MCF 10A (cell line): ENCODE measurements at regions not wholly inside any gene's neighbourhood (a gene's known extent, or its start where the extent isn't known, plus 50 kb on each side); places are given as distances from the start of the nearest gene placed in this dataset.

ENCODE experiments used
- BruUV-seq: library from RNA; stranded (reverse); fragments of 400-500 nt; replicated peaks from 2 replicates; lab custom pipeline; 2021; lab: Mats Ljungman, UMichigan
- CTCF ChIA-PET: fragments of 300-600 bp; sonication (Branson Sonifier 250); formaldehyde crosslinking; extraction: SDS; loops from one replicate; lab custom pipeline; 2021; ENCODE audit warnings: antibody characterized with exemption, inconsistent platforms; lab: Yijun Ruan, JAX
- POLR2A ChIA-PET: fragments of 300-600, 350-650 bp; sonication (Branson Sonifier 250); formaldehyde crosslinking; extraction: SDS; loops from one replicate; lab custom pipeline; 2020; ENCODE audit warnings: antibody characterized with exemption, inconsistent platforms; lab: Yijun Ruan, JAX
- DNase-seq: peaks from one replicate; pipeline ENCODE4 v3.0.0-alpha.2; 2018; ENCODE audit not compliant: unreplicated experiment
- H3K27ac Mint-ChIP-seq: one replicate; pipeline ENCODE4 v1.8.0; 2022; ENCODE audit warnings: mild to moderate bottlenecking, low read depth, mixed read lengths; ENCODE audit not compliant: unreplicated experiment
- H3K27me3 Mint-ChIP-seq: one replicate; pipeline ENCODE4 v1.8.0; 2022; ENCODE audit warnings: mixed read lengths; ENCODE audit not compliant: insufficient read depth, unreplicated experiment
- H3K36me3 Mint-ChIP-seq: one replicate; pipeline ENCODE4 v1.8.0; 2022; ENCODE audit warnings: mild to moderate bottlenecking, moderate library complexity, mixed read lengths; ENCODE audit not compliant: insufficient read depth, unreplicated experiment
- H3K4me1 Mint-ChIP-seq: one replicate; pipeline ENCODE4 v1.8.0; 2022; ENCODE audit warnings: mixed read lengths; ENCODE audit not compliant: insufficient read depth, unreplicated experiment
- H3K4me3 Mint-ChIP-seq: one replicate; pipeline ENCODE4 v1.8.0; 2022; ENCODE audit warnings: mild to moderate bottlenecking, moderate library complexity, mixed read lengths; ENCODE audit not compliant: unreplicated experiment
- H3K9me3 Mint-ChIP-seq: one replicate; pipeline ENCODE4 v1.8.0; 2022; ENCODE audit warnings: mixed read lengths; ENCODE audit not compliant: unreplicated experiment
- CTCF ChIP-seq: fragments of 200-600 bp; IDR thresholded peaks from one replicate; pipeline ENCODE4 v1.8.0; 2022; ENCODE audit warnings: antibody characterized with exemption, mild to moderate bottlenecking; ENCODE audit not compliant: unreplicated experiment
- intact Hi-C: fragments of 100-400 bp; cut with micrococcal nuclease; formaldehyde crosslinking; loops from 2 replicates; pipeline ENCODE4 v1.14.1; 2022

GRCh38 chr7:38066391-38066790 is 111.7 kb upstream of the STARD3NL start:
- Mint-ChIP-seq H3K27me3 (peaks cover 58% of the 10 kb centered on the region), H3K4me3 (no peak overlapping the region), H3K4me1 (no peaks in the 10 kb centered on the region), H3K9me3 (no peaks in the 10 kb centered on the region), H3K36me3 (no peaks in the 10 kb centered on the region), H3K27ac (no peak overlapping the region)
- intact Hi-C loops: no loop called here
- CTCF ChIA-PET: no interaction called here
- BruUV-seq: no TSS peak
- TF ChIP-seq CTCF: no peak
- POLR2A ChIA-PET: interaction anchor here (0.6 to 0.7 kb wide), 2 partner anchors 9 to 207 kb away, joined by 3 read pairs; partner anchors contain the start of gene TARP
- DNase-seq: no peak

- no peaks in the 10 kb centered on the region for H3K9me3 Mint-ChIP-seq
- ChIA-PET POLR2A (interaction anchor here (0.6 kb wide), 1 partner anchor 21 kb away, joined by 5 read pairs; no protein-coding TSS in a partner anchor), CTCF (interaction anchor here (0.6 to 1.0 kb wide), 2 partner anchors 68 to 86 kb away, joined by 3 to 4 read pairs; no protein-coding TSS in a partner anchor)
- intact Hi-C loops: no loop called here
- DNase-seq: no peak
- no TSS peak for BruUV-seq
- no peak for TF ChIP-seq CTCF
- H3K36me3 Mint-ChIP-seq: no peaks in the 10 kb centered on the region
- no peak overlapping the region for H3K27ac Mint-ChIP-seq
- peaks cover 56% of the 10 kb centered on the region for H3K27me3 Mint-ChIP-seq
- no peaks in the 10 kb centered on the region for H3K4me1 Mint-ChIP-seq
- H3K4me3 Mint-ChIP-seq: no peak overlapping the region
Measured at GRCh38 chr7:38068461-38068860, 109.6 kb upstream of the STARD3NL start.

GRCh38 chr7:38069052-38069451 is 109.0 kb upstream of the STARD3NL start:
- Mint-ChIP-seq H3K9me3 (no peaks in the 10 kb centered on the region), H3K27me3 (peaks cover 57% of the 10 kb centered on the region), H3K4me3 (no peak overlapping the region), H3K36me3 (no peaks in the 10 kb centered on the region), H3K27ac (no peak overlapping the region), H3K4me1 (no peaks in the 10 kb centered on the region)
- no peak for TF ChIP-seq CTCF
- ChIA-PET CTCF (interaction anchor here (0.9 to 1.0 kb wide), 2 partner anchors 68 to 155 kb away, joined by 3 read pairs; no protein-coding TSS in a partner anchor), POLR2A (interaction anchor here (0.6 kb wide), 1 partner anchor 21 kb away, joined by 5 read pairs; no protein-coding TSS in a partner anchor)
- intact Hi-C loops: no loop called here
- no TSS peak for BruUV-seq
- no peak for DNase-seq

GRCh38 chr7:38070718-38071117 is 107.3 kb upstream of the STARD3NL start:
- H3K27ac Mint-ChIP-seq: no peak overlapping the region
- CTCF ChIA-PET: interaction anchor here (0.5 to 1.4 kb wide), 6 partner anchors 17 to 1499 kb away, joined by 3 to 4 read pairs (median 3); no protein-coding TSS in a partner anchor

More at GRCh38 chr7:38070718-38071117, 107.3 kb upstream of the STARD3NL start:
- peak; percentile 43 for DNase-seq
- intact Hi-C loops: no loop called here
- BruUV-seq: no TSS peak
- TF ChIP-seq CTCF: peak; percentile 32
- Mint-ChIP-seq H3K36me3 (no peaks in the 10 kb centered on the region), H3K4me3 (no peak overlapping the region), H3K9me3 (no peaks in the 10 kb centered on the region), H3K4me1 (no peaks in the 10 kb centered on the region), H3K27me3 (peaks cover 74% of the 10 kb centered on the region)
- POLR2A ChIA-PET: no interaction called here
